Neural progenitor cell (in vitro differentiated cells): ENCODE measurements at regions not wholly inside any gene's neighbourhood (a gene's known extent, or its start where the extent isn't known, plus 50 kb on each side); places are given as distances from the start of the nearest gene placed in this dataset.

Experiments used
- EZH2 ChIP-seq: fragments of 200-600 bp; sonication (generic); IDR thresholded peaks from 2 replicates; pipeline ENCODE4 v1.6.1; 2017; ENCODE audit warnings: antibody characterized with exemption, mild to moderate bottlenecking, moderate library complexity
- EZH2phosphoT487 ChIP-seq: fragments of 200-600 bp; sonication (generic); IDR thresholded peaks from 2 replicates; pipeline ENCODE4 v1.6.1; 2017; ENCODE audit warnings: antibody characterized with exemption
- TF ChIP-seq, protein P1 (sequence below): fragments of 200-600 bp; sonication (generic); IDR thresholded peaks from 2 replicates; pipeline ENCODE4 v1.5.1; 2017; ENCODE audit warnings: antibody characterized with exemption, mild to moderate bottlenecking

DNA sequence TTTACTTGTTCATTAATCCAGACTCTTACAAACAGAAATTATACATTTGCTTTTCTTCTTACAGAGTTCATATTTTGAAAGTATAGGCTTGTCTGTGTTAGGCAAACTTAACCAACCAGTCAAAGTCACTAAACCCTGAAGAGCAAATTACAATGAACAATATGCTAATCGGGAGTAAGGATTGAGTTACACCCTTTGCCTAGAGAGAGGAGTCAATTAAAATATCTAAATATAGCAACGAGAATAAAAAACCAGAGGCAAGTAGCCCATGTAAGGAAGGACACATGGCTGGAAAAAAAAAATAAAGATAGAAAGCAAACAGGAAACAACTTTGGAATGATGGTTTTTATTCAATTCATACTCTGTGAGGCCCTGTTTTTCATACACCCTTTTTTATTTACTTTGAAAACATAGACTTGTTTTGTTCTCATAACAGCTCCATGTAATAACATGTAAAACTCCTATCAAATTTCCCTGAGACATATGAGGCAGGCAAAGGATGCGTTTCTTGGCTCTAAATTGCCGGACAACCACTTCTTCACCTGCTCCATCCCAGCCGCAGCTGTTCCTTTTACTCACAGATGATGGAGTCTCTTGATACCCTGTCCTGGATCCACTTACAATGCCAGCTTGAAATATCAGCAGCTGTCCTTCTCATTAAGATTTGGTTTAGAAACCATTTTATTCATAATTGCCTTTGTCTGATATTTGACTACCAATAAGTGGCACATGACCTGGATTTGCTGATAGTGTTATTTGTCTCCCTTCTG lies 767.7 kb upstream of the GCFC2 start:
- TF ChIP-seq, protein P1, sequence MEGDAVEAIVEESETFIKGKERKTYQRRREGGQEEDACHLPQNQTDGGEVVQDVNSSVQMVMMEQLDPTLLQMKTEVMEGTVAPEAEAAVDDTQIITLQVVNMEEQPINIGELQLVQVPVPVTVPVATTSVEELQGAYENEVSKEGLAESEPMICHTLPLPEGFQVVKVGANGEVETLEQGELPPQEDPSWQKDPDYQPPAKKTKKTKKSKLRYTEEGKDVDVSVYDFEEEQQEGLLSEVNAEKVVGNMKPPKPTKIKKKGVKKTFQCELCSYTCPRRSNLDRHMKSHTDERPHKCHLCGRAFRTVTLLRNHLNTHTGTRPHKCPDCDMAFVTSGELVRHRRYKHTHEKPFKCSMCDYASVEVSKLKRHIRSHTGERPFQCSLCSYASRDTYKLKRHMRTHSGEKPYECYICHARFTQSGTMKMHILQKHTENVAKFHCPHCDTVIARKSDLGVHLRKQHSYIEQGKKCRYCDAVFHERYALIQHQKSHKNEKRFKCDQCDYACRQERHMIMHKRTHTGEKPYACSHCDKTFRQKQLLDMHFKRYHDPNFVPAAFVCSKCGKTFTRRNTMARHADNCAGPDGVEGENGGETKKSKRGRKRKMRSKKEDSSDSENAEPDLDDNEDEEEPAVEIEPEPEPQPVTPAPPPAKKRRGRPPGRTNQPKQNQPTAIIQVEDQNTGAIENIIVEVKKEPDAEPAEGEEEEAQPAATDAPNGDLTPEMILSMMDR, result no peak
- no peak for TF ChIP-seq EZH2phosphoT487
- no peak for TF ChIP-seq EZH2
